ENCODE measurements at regions not wholly inside any gene's neighbourhood (a gene's known extent, or its start where the extent isn't known, plus 50 kb on each side); places are given as distances from the start of the nearest gene placed in this dataset.

DNA sequence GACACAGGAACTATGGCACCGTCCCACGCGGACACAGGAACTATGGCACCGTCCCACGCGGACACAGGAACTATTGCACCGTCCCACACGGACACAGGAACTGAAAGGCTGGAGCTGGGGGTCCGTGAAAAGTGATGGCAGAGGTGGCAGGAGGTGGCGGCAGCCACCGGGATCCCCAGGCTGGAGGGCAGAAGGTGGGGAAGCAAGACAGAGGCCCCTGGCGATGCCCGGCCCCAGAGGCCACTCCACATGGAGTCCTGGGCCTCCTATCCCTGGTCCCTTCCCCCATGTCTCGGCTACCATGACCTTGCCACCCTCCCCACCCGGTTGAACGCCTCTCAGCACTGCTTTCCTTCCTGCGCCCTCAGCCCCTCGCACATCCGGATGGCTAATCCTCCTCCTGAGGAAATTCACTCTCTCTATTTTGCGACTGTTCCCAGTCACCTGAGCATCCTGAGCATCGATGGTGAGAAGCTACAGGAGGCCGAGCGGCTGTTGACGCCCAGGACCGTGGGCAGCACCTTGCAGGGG lies 181.4 kb downstream of the TMEM18 start:
- TF ChIP-seq, protein P1, sequence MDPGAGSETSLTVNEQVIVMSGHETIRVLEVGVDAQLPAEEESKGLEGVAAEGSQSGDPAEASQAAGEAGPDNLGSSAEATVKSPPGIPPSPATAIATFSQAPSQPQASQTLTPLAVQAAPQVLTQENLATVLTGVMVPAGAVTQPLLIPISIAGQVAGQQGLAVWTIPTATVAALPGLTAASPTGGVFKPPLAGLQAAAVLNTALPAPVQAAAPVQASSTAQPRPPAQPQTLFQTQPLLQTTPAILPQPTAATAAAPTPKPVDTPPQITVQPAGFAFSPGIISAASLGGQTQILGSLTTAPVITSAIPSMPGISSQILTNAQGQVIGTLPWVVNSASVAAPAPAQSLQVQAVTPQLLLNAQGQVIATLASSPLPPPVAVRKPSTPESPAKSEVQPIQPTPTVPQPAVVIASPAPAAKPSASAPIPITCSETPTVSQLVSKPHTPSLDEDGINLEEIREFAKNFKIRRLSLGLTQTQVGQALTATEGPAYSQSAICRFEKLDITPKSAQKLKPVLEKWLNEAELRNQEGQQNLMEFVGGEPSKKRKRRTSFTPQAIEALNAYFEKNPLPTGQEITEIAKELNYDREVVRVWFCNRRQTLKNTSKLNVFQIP (CRISPR knock-in tag; IDR thresholded peaks at IDR 0.05; ENCODE audit: borderline replicate concordance, low read depth), result no peak
- TF ChIP-seq, protein P2, sequence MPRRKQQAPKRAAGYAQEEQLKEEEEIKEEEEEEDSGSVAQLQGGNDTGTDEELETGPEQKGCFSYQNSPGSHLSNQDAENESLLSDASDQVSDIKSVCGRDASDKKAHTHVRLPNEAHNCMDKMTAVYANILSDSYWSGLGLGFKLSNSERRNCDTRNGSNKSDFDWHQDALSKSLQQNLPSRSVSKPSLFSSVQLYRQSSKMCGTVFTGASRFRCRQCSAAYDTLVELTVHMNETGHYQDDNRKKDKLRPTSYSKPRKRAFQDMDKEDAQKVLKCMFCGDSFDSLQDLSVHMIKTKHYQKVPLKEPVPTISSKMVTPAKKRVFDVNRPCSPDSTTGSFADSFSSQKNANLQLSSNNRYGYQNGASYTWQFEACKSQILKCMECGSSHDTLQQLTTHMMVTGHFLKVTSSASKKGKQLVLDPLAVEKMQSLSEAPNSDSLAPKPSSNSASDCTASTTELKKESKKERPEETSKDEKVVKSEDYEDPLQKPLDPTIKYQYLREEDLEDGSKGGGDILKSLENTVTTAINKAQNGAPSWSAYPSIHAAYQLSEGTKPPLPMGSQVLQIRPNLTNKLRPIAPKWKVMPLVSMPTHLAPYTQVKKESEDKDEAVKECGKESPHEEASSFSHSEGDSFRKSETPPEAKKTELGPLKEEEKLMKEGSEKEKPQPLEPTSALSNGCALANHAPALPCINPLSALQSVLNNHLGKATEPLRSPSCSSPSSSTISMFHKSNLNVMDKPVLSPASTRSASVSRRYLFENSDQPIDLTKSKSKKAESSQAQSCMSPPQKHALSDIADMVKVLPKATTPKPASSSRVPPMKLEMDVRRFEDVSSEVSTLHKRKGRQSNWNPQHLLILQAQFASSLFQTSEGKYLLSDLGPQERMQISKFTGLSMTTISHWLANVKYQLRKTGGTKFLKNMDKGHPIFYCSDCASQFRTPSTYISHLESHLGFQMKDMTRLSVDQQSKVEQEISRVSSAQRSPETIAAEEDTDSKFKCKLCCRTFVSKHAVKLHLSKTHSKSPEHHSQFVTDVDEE (CRISPR knock-in tag; IDR thresholded peaks at IDR 0.05), result no peak
- no peak for TF ChIP-seq PATZ1 (CRISPR knock-in tag; IDR thresholded peaks at IDR 0.05; ENCODE audit: borderline replicate concordance)
